RCC 7860 (cell line): ENCODE measurements at regions not wholly inside any gene's neighbourhood (a gene's known extent, or its start where the extent isn't known, plus 50 kb on each side); places are given as distances from the start of the nearest gene placed in this dataset.

Experiments
- DNase-seq: peaks from one replicate; pipeline ENCODE4 v3.0.0-alpha.2; 2015; ENCODE audit warnings: low spot score
- FAIRE-seq: peaks from 2 replicates; lab custom pipeline; 2012; peaks lifted over from hg19 to GRCh38; lab: Jason Lieb, UNC

- no peak for DNase-seq
- FAIRE-seq, result no peak
Observed at GRCh38 chr5:23579566-23579965, 72.2 kb downstream of the PRDM9 start.

- no peak for DNase-seq
- FAIRE-seq, result no peak
Observed at GRCh38 chr5:23583081-23583480, 75.7 kb downstream of the PRDM9 start.

GRCh38 chr5:23588841-23589326 lies 81.5 kb downstream of the PRDM9 start:
- no peak for DNase-seq
- no peak for FAIRE-seq

- DNase-seq, result no peak
- FAIRE-seq, result no peak
Observed at GRCh38 chr5:23591250-23591649, 83.8 kb downstream of the PRDM9 start.

GRCh38 chr5:23606927-23607326 lies 99.5 kb downstream of the PRDM9 start:
- DNase-seq, result no peak
- no peak for FAIRE-seq

GRCh38 chr5:23612701-23613100 lies 105.3 kb downstream of the PRDM9 start:
- no peak for FAIRE-seq
- DNase-seq, result no peak

GRCh38 chr5:23613566-23613965 lies 106.2 kb downstream of the PRDM9 start:
- DNase-seq (no peak), FAIRE-seq (no peak)

- DNase-seq (no peak), FAIRE-seq (no peak)
Observed at GRCh38 chr5:23614422-23614821, 107.0 kb downstream of the PRDM9 start.

GRCh38 chr5:23626961-23627360 lies 119.6 kb downstream of the PRDM9 start:
- FAIRE-seq, result no peak
- no peak for DNase-seq

GRCh38 chr5:23627976-23628375 lies 120.6 kb downstream of the PRDM9 start:
- DNase-seq (no peak), FAIRE-seq (no peak)

GRCh38 chr5:23629396-23629795 lies 122.0 kb downstream of the PRDM9 start:
- no peak for FAIRE-seq

GRCh38 chr5:23631302-23632045 lies 124.1 kb downstream of the PRDM9 start:
- FAIRE-seq, result no peak

More at GRCh38 chr5:23629396-23629795, 122.0 kb downstream of the PRDM9 start:
- no peak for DNase-seq

GRCh38 chr5:23635938-23636337 lies 128.5 kb downstream of the PRDM9 start:
- FAIRE-seq (no peak), DNase-seq (no peak)

More at GRCh38 chr5:23631302-23632045, 124.1 kb downstream of the PRDM9 start:
- peak; percentile 34 for DNase-seq

- FAIRE-seq, result no peak
Observed at GRCh38 chr5:23639326-23639725, 131.9 kb downstream of the PRDM9 start.

GRCh38 chr5:23648656-23649055 lies 141.2 kb downstream of the PRDM9 start:
- FAIRE-seq, result no peak
- no peak for DNase-seq

More at GRCh38 chr5:23639326-23639725, 131.9 kb downstream of the PRDM9 start:
- DNase-seq, result no peak

GRCh38 chr5:23649594-23649993 lies 142.2 kb downstream of the PRDM9 start:
- no peak for FAIRE-seq
- DNase-seq, result no peak

- DNase-seq, result no peak
- no peak for FAIRE-seq
Observed at GRCh38 chr5:23655674-23656073, 148.3 kb downstream of the PRDM9 start.

GRCh38 chr5:23675456-23675855 lies 168.0 kb downstream of the PRDM9 start:
- no peak for FAIRE-seq

GRCh38 chr5:23677996-23678395 lies 170.6 kb downstream of the PRDM9 start:
- FAIRE-seq (no peak), DNase-seq (no peak)

More at GRCh38 chr5:23675456-23675855, 168.0 kb downstream of the PRDM9 start:
- no peak for DNase-seq

- DNase-seq (no peak), FAIRE-seq (no peak)
Observed at GRCh38 chr5:23684103-23684502, 176.7 kb downstream of the PRDM9 start.

- FAIRE-seq, result no peak
- no peak for DNase-seq
Observed at GRCh38 chr5:23703940-23704855, 196.8 kb downstream of the PRDM9 start.

- no peak for FAIRE-seq
- no peak for DNase-seq
Observed at GRCh38 chr5:23717486-23717885, 210.1 kb downstream of the PRDM9 start.
